GM12878 (cell line): ENCODE measurements at regions not wholly inside any gene's neighbourhood (a gene's known extent, or its start where the extent isn't known, plus 50 kb on each side); places are given as distances from the start of the nearest gene placed in this dataset.

Source experiments
- ATAC-seq: fragments of 200-7000 bp; cut with Tn5 transposase; 3 replicates; pipeline ENCODE4 v1.9.1; 2020; ENCODE audit warnings: mild to moderate bottlenecking, moderate library complexity
- BruUV-seq: library from RNA; stranded (reverse); fragments of 400-500 nt; replicated peaks from 2 replicates; lab custom pipeline; 2021; lab: Mats Ljungman, UMichigan
- CTCF ChIA-PET: fragments of 300-600 bp; sonication (Branson Sonifier 250); formaldehyde crosslinking; extraction: SDS; loops from one replicate; lab custom pipeline; 2021; ENCODE audit warnings: inconsistent platforms; lab: Yijun Ruan, JAX
- POLR2A ChIA-PET: fragments of 350-600 bp; formaldehyde crosslinking; extraction: SDS; loops from one replicate; lab custom pipeline; 2021; ENCODE audit warnings: inconsistent platforms; lab: Charles Lee
- RAD21 ChIA-PET: fragments of 300-600 bp; sonication (Branson Sonifier 250); formaldehyde crosslinking; loops from one replicate; lab custom pipeline; 2023; ENCODE audit warnings: antibody characterized with exemption; ENCODE audit not compliant: unreplicated experiment; lab: Charles Lee
- SMC1A ChIA-PET: fragments of 300-600 bp; sonication (Branson Sonifier 250); formaldehyde crosslinking; loops from one replicate; lab custom pipeline; 2023; ENCODE audit not compliant: unreplicated experiment, uncharacterized antibody; lab: Charles Lee
- DNase-seq: peaks from one replicate; pipeline ENCODE4 v3.0.0-alpha.2; 2011; ENCODE audit warnings: low read depth, low spot score
- FAIRE-seq: peaks from 3 replicates; lab custom pipeline; 2011; peaks lifted over from hg19 to GRCh38; lab: Jason Lieb, UNC
- H2AFZ ChIP-seq: 2 replicates; pipeline ENCODE4 v1.6.0; 2011; ENCODE audit warnings: low read depth, low read length, control low read depth; ENCODE audit not compliant: control insufficient read depth
- H3K27ac ChIP-seq: 2 replicates; pipeline ENCODE4 v1.5.1; 2011; ENCODE audit warnings: control low read depth; ENCODE audit not compliant: control insufficient read depth, insufficient read depth
- H3K27me3 ChIP-seq, 2 experiments: replicated peaks in 1 of 2; 2 replicates each; pipeline versions ENCODE4 v1.6.0 to v1.6.1; 2011; ENCODE audit warnings: low read length in 1 of 2; ENCODE audit not compliant: control insufficient read depth in 2 of 2, insufficient read depth in 2 of 2
- H3K36me3 ChIP-seq, 2 experiments: 2 replicates each; pipeline ENCODE4 v1.5.1; 2011; ENCODE audit warnings: low read length in 1 of 2; ENCODE audit not compliant: control insufficient read depth in 2 of 2, insufficient read depth in 2 of 2
- H3K4me1 ChIP-seq: 2 replicates; pipeline ENCODE4 v1.6.1; 2011; ENCODE audit warnings: mild to moderate bottlenecking, low read length, moderate library complexity, mixed read lengths; ENCODE audit not compliant: control insufficient read depth, insufficient read depth
- H3K4me2 ChIP-seq: 2 replicates; pipeline ENCODE4 v1.6.0; 2011; ENCODE audit warnings: control low read depth; ENCODE audit not compliant: control insufficient read depth, insufficient read depth
- H3K4me3 ChIP-seq: fragments of 200-600 bp; sonication (generic); 2 replicates; pipeline ENCODE4 v1.5.1; 2016
- H3K79me2 ChIP-seq: 2 replicates; pipeline ENCODE4 v1.6.0; 2011; ENCODE audit warnings: low read length; ENCODE audit not compliant: control insufficient read depth, insufficient read depth
- H3K9ac ChIP-seq: 2 replicates; pipeline ENCODE4 v1.8.0; 2011; ENCODE audit warnings: low read length, control low read depth, mixed read lengths; ENCODE audit not compliant: control insufficient read depth, insufficient read depth
- H3K9me3 ChIP-seq: replicated peaks from 3 replicates; pipeline ENCODE4 v1.5.1; 2011; ENCODE audit warnings: mild to moderate bottlenecking, low read length; ENCODE audit not compliant: control insufficient read depth, insufficient read depth
- H4K20me1 ChIP-seq: 2 replicates; pipeline ENCODE4 v1.6.0; 2011; ENCODE audit not compliant: control insufficient read depth, insufficient read depth
- IRF3 ChIP-seq: fragments of 450-650 bp; IDR thresholded peaks from 2 replicates; pipeline ENCODE4 v1.6.1; 2014; ENCODE audit warnings: mild to moderate bottlenecking
- LARP7 ChIP-seq: fragments of 450-650 bp; IDR thresholded peaks from 2 replicates; pipeline ENCODE4 v1.6.1; 2017; ENCODE audit warnings: mild to moderate bottlenecking
- NFIC ChIP-seq: IDR thresholded peaks from 2 replicates; pipeline ENCODE4 v1.6.1; 2012; ENCODE audit warnings: low read depth, mild to moderate bottlenecking, inconsistent platforms, low read length, moderate library complexity
- PKNOX1 ChIP-seq: fragments of 450-650 bp; IDR thresholded peaks from 2 replicates; pipeline ENCODE4 v1.6.1; 2016; ENCODE audit warnings: mild to moderate bottlenecking
- STAT1 ChIP-seq: fragments of 450-650 bp; conservative IDR thresholded peaks from 2 replicates; pipeline ENCODE4 v1.6.1; 2014; ENCODE audit warnings: antibody characterized with exemption, mild to moderate bottlenecking
- TCF3 ChIP-seq: IDR thresholded peaks from 2 replicates; pipeline ENCODE4 v1.6.1; 2012; ENCODE audit warnings: low read depth, mild to moderate bottlenecking, low read length, borderline replicate concordance; ENCODE audit not compliant: insufficient read depth
- USF2 ChIP-seq: IDR thresholded peaks from 2 replicates; pipeline ENCODE4 v1.6.1; 2011; ENCODE audit warnings: low read depth, low read length, improper control_type of control experiment, borderline replicate concordance
- ZNF207 ChIP-seq: fragments of 450-650 bp; IDR thresholded peaks from 2 replicates; pipeline ENCODE4 v1.6.1; 2014; ENCODE audit warnings: antibody characterized with exemption, mild to moderate bottlenecking, borderline replicate concordance
- ZNF592 ChIP-seq: fragments of 450-650 bp; IDR thresholded peaks from 2 replicates; pipeline ENCODE4 v1.6.1; 2017; ENCODE audit warnings: mild to moderate bottlenecking, moderate library complexity
- ZNF622 ChIP-seq: fragments of 450-650 bp; IDR thresholded peaks from 2 replicates; pipeline ENCODE4 v1.6.1; 2017; ENCODE audit warnings: mild to moderate bottlenecking, inconsistent platforms
- ZNF687 ChIP-seq: fragments of 450-650 bp; IDR thresholded peaks from 2 replicates; pipeline ENCODE4 v1.6.1; 2017; ENCODE audit warnings: mild to moderate bottlenecking, moderate library complexity
- WGBS: methylation state at CpG from one replicate; pipeline ENCODE4 v1.1.6; 2016; ENCODE audit warnings: low lambda C conversion rate; ENCODE audit not compliant: insufficient replicate concordance, insufficient coverage; ENCODE audit errors: missing lambda C conversion rate; 5-methylcytosine and 5-hydroxymethylcytosine counted together
- in situ Hi-C: fragments of 300-500 bp; cut with MboI; formaldehyde crosslinking; loops from 9 replicates; pipeline ENCODE4 v1.14.3; 2018; ENCODE audit warnings: mixed read lengths
- intact Hi-C: fragments of 100-400 bp; cut with micrococcal nuclease; formaldehyde crosslinking; loops from one replicate; pipeline ENCODE4 v1.14.2; 2022; ENCODE audit not compliant: unreplicated experiment

- TF ChIP-seq NFIC (no peak), LARP7 (no peak), STAT1 (no peak)
- TF ChIP-seq, all 136 proteins: peak for 0
Observed at GRCh38 chr7:135846339-135846738, 97.7 kb upstream of the FAM180A start (continued).

GRCh38 chr7:135845415-135846075 is 96.9 kb upstream of the FAM180A start:
- RAD21 ChIA-PET, result no interaction called here
- POLR2A ChIA-PET, result no interaction called here
- in situ Hi-C loops (no loop called here), intact Hi-C loops (no loop called here)
- DNase-seq (no peak), ATAC-seq (no peak), FAIRE-seq (no peak)
- H3K4me2 ChIP-seq, result no peak overlapping the region
- H3K4me1 ChIP-seq, result peaks cover 8% of the 10 kb centered on the region; the same call in 1 of the 2 replicates
- no peaks in the 10 kb centered on the region for H3K36me3 ChIP-seq
- H3K79me2 ChIP-seq, result no peaks in the 10 kb centered on the region
- no TSS peak for BruUV-seq
- H3K9me3 ChIP-seq, result no peaks in the 10 kb centered on the region
- H4K20me1 ChIP-seq, result no peaks in the 10 kb centered on the region
- WGBS, result 88% methylated on average over 3 of the region's 3 CpGs
- CTCF ChIA-PET, result no interaction called here
- no peak overlapping the region for H3K9ac ChIP-seq
- H2AFZ ChIP-seq, result no peak overlapping the region
- no peaks in the 10 kb centered on the region for H3K27me3 ChIP-seq
- SMC1A ChIA-PET, result no interaction called here
- H3K4me3 ChIP-seq, result no peak overlapping the region
- H3K27ac ChIP-seq, result no peak overlapping the region
- TF ChIP-seq ZNF622 (no peak), ZNF592 (no peak), PKNOX1 (no peak), NFIC (no peak), ZNF207 (no peak), USF2 (no peak), ZNF687 (no peak), TCF3 (no peak), IRF3 (no peak)
